ENCODE measurements at regions not wholly inside any gene's neighbourhood (a gene's known extent, or its start where the extent isn't known, plus 50 kb on each side); places are given as distances from the start of the nearest gene placed in this dataset.

- no peak overlapping the region for H3K4me3 ChIP-seq (replicated peaks; ENCODE audit: low read depth, low read length)
- no peak for DNase-seq (ENCODE audit: extremely low read depth, low read depth)
- TF ChIP-seq CTCF (IDR thresholded peaks at IDR 0.05; ENCODE audit: low read depth, low read length, missing control alignments) = no peak
Observed at GRCh38 chr6:98672681-98673475, 161.5 kb upstream of the POU3F2 start.

- no peak for TF ChIP-seq CTCF (IDR thresholded peaks at IDR 0.05; ENCODE audit: low read depth, low read length, missing control alignments)
- DNase-seq (ENCODE audit: extremely low read depth, low read depth) = no peak
- H3K4me3 ChIP-seq (replicated peaks; ENCODE audit: low read depth, low read length) = no peak overlapping the region
Observed at GRCh38 chr6:98678481-98678880, 155.9 kb upstream of the POU3F2 start.

DNA sequence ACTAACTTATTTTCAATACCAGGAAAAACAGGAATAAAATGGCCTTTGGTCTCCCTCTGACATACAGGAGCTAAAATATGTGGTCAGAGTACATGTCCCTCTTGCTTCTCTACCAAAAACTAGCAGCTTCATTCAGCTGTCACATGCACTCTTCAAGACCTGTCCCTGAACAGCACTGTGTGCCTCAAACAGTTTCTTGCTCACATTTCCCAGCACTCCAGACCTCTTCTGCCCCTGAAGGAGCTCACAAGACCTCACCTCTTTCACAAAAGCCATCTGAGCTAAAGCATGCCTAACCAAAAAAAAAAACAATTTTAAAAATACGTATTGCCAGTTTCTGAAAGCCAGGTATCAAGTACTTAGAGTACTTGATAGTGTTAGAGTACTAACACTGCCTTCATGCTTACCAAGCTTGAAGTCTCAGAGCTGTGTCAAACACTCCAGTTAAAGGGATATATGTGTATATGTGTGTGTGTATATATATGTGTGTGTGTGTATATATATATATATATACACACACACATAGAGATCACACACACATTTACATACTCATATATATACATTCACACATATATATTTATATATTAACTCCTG lies 148.3 kb upstream of the POU3F2 start:
- DNase-seq (ENCODE audit: extremely low read depth, low read depth) = no peak
- no peak overlapping the region for H3K4me3 ChIP-seq (replicated peaks; ENCODE audit: low read depth, low read length)
- TF ChIP-seq CTCF (IDR thresholded peaks at IDR 0.05; ENCODE audit: low read depth, low read length, missing control alignments) = no peak

GRCh38 chr6:98687752-98688151 lies 146.6 kb upstream of the POU3F2 start:
- DNase-seq (ENCODE audit: extremely low read depth, low read depth) = no peak
- TF ChIP-seq CTCF (IDR thresholded peaks at IDR 0.05; ENCODE audit: low read depth, low read length, missing control alignments) = no peak

DNA sequence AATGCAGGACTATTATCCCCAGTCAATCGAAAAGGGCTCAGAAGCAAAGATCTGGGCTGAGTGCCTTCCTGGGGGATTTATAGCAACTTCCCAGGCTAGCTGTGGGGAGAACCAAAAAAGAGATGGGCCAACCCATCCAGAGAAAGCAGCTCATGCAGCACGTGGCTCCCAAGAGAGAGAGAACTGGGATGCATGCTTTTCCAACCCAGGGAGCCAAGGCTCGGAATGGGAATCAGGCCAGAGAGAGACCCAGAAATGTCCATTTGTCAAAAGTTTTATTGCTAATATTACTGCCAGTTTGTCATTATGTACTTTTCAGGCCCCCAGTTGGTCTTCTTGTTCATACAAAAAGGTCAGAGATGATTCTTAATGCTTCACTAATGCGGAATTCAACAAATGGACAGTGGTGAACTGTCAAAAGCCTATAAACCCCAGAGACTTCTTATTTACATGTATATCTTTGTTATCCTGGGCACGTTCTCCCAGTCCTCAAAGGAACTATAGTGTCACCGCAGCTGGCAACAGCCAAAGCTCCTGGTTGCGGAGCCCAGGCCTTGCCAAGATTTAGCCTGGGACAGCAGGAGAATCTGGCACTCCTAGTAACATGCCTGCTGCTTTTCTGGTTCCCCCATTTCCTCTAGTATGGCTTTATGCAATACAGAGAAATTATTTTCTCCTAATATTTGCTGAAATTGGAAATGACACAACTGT lies 139.1 kb upstream of the POU3F2 start:
- DNase-seq (ENCODE audit: extremely low read depth, low read depth) = no peak
- no peak overlapping the region for H3K4me3 ChIP-seq (replicated peaks; ENCODE audit: low read depth, low read length)
- TF ChIP-seq CTCF (IDR thresholded peaks at IDR 0.05; ENCODE audit: low read depth, low read length, missing control alignments) = no peak

More at GRCh38 chr6:98687752-98688151, 146.6 kb upstream of the POU3F2 start:
- no peak overlapping the region for H3K4me3 ChIP-seq (replicated peaks; ENCODE audit: low read depth, low read length)

DNA sequence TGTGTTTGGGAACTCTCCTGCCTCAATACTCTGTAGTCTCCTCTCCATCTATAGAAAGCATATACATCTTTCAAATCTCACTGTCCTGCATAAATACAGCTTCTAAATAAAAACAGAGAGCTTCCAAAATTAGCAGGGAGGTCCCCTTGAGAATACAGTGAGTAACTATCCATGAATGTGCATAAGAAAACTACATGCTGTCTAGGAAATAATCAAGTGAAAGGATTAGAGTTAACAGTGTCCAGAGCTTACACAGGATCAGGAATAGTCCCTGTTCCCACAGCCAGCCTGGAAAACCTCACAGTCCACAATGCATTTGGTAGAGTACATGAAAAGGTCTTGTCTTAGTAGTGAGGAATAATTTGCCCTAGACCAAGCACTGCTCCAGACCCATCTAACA lies 123.0 kb upstream of the POU3F2 start:
- no peak for DNase-seq (ENCODE audit: extremely low read depth, low read depth)
- TF ChIP-seq CTCF (IDR thresholded peaks at IDR 0.05; ENCODE audit: low read depth, low read length, missing control alignments) = no peak
- H3K4me3 ChIP-seq (replicated peaks; ENCODE audit: low read depth, low read length) = no peak overlapping the region
